Stomach (tissue), 8 donors: ENCODE measurements at regions not wholly inside any gene's neighbourhood (a gene's known extent, or its start where the extent isn't known, plus 50 kb on each side); places are given as distances from the start of the nearest gene placed in this dataset.

Source experiments
- DNase-seq, 2 donors: peaks; one replicate each; pipeline versions ENCODE4 v3.0.0 to v3.0.0-alpha.2; 2013 to 2019
- H3K27ac ChIP-seq, 5 donors: fragments of 200-600 bp in 4 of 5; sonication (generic) in 4 of 5; one replicate each; pipeline ENCODE4 v1.5.1; 2013 to 2019; ENCODE audit warnings: mild to moderate bottlenecking in 1 of 5, moderate library complexity in 1 of 5
- H3K27me3 ChIP-seq, 3 donors: fragments of 200-600 bp; sonication (generic); one replicate each; pipeline ENCODE4 v1.5.1; 2017 to 2019; ENCODE audit warnings: mixed run types in 1 of 3
- H3K36me3 ChIP-seq, 4 donors: fragments of 200-600 bp; sonication (generic); 1 replicate in 3 of 4; 2 replicates in 1 of 4; pipeline ENCODE4 v1.5.1; 2016 to 2019
- H3K4me1 ChIP-seq, 4 donors: fragments of 200-600 bp; sonication (generic); one replicate each; pipeline ENCODE4 v1.5.1; 2016 to 2019
- H3K4me3 ChIP-seq, 4 donors: fragments of 200-600 bp; sonication (generic) in 3 of 4; one replicate each; pipeline ENCODE4 v1.5.1; 2016 to 2019; ENCODE audit warnings: mild to moderate bottlenecking in 1 of 4
- H3K9me3 ChIP-seq, 4 donors: fragments of 200-600 bp; sonication (generic); one replicate each; pipeline ENCODE4 v1.5.1; 2016 to 2019
- EP300 ChIP-seq: sonication (generic); formaldehyde crosslinking; IDR thresholded peaks from one replicate; pipeline ENCODE4 v1.6.1; 2017; ENCODE audit warnings: antibody characterized with exemption
- POLR2A ChIP-seq, 4 donors: fragments of 450-650 bp; IDR thresholded peaks; one replicate each; pipeline ENCODE4 v1.6.1; 2016; ENCODE audit warnings: antibody characterized with exemption in 4 of 4, control low read depth in 2 of 4, mild to moderate bottlenecking in 1 of 4, moderate library complexity in 1 of 4
- POLR2AphosphoS5 ChIP-seq, 3 donors: sonication (generic); formaldehyde crosslinking; IDR thresholded peaks; one replicate each; pipeline ENCODE4 v1.6.1; 2016; ENCODE audit warnings: antibody characterized with exemption in 3 of 3
- WGBS, 5 donors: extraction: QIAGEN DNeasy Blood & Tissue Kit in 3 of 5; methylation state at CpG; one replicate each; pipeline versions ENCODE4 v1.1.5 to v1.1.7; 2013 to 2018; 5-methylcytosine and 5-hydroxymethylcytosine counted together
- intact Hi-C: fragments of 100-400 bp; cut with DNase I; formaldehyde crosslinking; loops from one replicate; pipeline ENCODE4 v1.15.1; 2023; ENCODE audit warnings: low total_unique reads
- TF ChIP-seq, protein P1 (sequence below), 7 experiments: fragments of 450-650 bp in 4 of 7; fragments of 200-600 bp in 3 of 7; sonication (generic) in 3 of 7; IDR thresholded peaks; one replicate each; pipeline ENCODE4 v1.5.1; 2016 to 2019; ENCODE audit warnings: antibody characterized with exemption in 7 of 7, control low read depth in 2 of 7, mild to moderate bottlenecking in 1 of 7
- donor health status: healthy with polysubstance abuse.
- donor health status: Bipolar disorder and iron deficiency.
- donor health status: healthy.

DNA sequence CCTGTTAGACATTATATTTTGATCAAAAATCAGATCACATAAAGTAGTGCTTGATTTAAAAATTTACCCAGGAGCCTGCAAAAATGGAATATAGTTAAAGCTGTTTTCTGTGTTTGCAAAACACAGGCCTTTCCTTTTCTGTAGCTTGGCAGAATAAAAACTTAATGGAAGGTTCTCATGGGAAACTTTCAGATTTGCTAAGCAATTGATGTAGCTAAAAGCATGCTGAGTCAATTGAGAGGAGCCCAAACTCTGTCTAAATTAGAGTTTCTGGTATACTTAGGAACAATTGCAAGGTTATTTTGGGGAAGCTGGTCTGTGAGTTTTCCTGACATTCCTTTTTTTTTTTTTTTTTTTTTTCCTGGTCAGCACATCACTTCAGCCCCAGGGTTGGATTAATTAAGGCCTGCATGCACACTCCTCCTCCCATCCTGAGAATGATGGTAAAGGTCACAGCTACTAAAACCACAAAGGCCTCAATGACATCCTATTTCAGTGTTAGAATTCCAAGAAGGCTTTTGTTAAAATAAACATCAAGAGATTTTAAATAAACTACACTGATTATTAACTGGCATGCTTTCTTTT lies 608.7 kb downstream of the PLPP3 start:
- Histone ChIP-seq H3K36me3 (no peaks in the 10 kb centered on the region), H3K4me3 (no peak overlapping the region), H3K9me3 (no peaks in the 10 kb centered on the region), H3K27me3 (no peaks in the 10 kb centered on the region), H3K4me1 (peaks cover 0 to 4% (median 0%) of the 10 kb centered on the region in 4 donors), H3K27ac (no peak overlapping the region)
- no peak for TF ChIP-seq EP300
- TF ChIP-seq, protein P1, sequence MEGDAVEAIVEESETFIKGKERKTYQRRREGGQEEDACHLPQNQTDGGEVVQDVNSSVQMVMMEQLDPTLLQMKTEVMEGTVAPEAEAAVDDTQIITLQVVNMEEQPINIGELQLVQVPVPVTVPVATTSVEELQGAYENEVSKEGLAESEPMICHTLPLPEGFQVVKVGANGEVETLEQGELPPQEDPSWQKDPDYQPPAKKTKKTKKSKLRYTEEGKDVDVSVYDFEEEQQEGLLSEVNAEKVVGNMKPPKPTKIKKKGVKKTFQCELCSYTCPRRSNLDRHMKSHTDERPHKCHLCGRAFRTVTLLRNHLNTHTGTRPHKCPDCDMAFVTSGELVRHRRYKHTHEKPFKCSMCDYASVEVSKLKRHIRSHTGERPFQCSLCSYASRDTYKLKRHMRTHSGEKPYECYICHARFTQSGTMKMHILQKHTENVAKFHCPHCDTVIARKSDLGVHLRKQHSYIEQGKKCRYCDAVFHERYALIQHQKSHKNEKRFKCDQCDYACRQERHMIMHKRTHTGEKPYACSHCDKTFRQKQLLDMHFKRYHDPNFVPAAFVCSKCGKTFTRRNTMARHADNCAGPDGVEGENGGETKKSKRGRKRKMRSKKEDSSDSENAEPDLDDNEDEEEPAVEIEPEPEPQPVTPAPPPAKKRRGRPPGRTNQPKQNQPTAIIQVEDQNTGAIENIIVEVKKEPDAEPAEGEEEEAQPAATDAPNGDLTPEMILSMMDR (IDR thresholded peaks at IDR 0.05) = no peak
- TF ChIP-seq POLR2AphosphoS5 (IDR thresholded peaks at IDR 0.05) = no peak
- no peak for TF ChIP-seq POLR2A (IDR thresholded peaks at IDR 0.05)
- intact Hi-C loops = no loop called here
- DNase-seq = peak in 1 of 2 donors; percentile 12

DNA sequence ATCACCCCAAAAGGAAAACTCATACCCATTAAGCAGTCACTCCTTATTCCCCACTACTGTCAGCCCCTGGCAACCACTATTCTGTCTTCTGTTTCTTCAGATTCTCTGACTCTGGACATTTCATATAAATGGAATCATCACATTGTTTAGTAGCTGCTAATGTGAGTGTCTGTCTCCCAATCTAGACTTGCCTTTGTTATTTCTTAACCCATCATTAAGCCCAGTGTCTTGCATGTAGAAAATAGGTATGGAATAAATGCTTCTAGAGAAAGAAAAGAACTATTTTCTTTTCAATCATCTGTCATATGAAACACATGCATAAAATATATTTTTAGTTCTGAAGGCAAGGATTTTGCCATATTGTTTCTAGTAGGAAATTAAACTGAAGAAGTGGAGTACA lies 610.0 kb downstream of the PLPP3 start:
- Histone ChIP-seq H3K27me3 (no peaks in the 10 kb centered on the region), H3K4me1 (peaks cover 0 to 4% (median 0%) of the 10 kb centered on the region in 4 donors), H3K27ac (no peak overlapping the region), H3K4me3 (no peak overlapping the region), H3K9me3 (no peaks in the 10 kb centered on the region), H3K36me3 (no peaks in the 10 kb centered on the region)
- intact Hi-C loops = no loop called here
- no peak for TF ChIP-seq EP300
- TF ChIP-seq POLR2AphosphoS5 (IDR thresholded peaks at IDR 0.05) = no peak
- no peak for DNase-seq

GRCh38 chr1:55968661-55969060 lies 610.7 kb downstream of the PLPP3 start:
- Histone ChIP-seq H3K4me3 (no peak overlapping the region), H3K4me1 (peaks cover 0 to 4% (median 0%) of the 10 kb centered on the region in 4 donors), H3K27ac (no peak overlapping the region), H3K36me3 (no peaks in the 10 kb centered on the region), H3K27me3 (no peaks in the 10 kb centered on the region), H3K9me3 (no peaks in the 10 kb centered on the region)
- TF ChIP-seq EP300 (no peak), POLR2AphosphoS5 (IDR thresholded peaks at IDR 0.05) (no peak)
- TF ChIP-seq, protein P1 (IDR thresholded peaks at IDR 0.05) = no peak
- intact Hi-C loops = no loop called here
- DNase-seq = no peak
- WGBS, 5 donors = 58 to 77% (median 62%) methylated on average over 7 of the region's 7 CpGs

- no peak overlapping the region for H3K4me3 ChIP-seq
- H3K9me3 ChIP-seq = no peaks in the 10 kb centered on the region
- no peak for TF ChIP-seq EP300
- TF ChIP-seq POLR2A (IDR thresholded peaks at IDR 0.05) = no peak
- TF ChIP-seq, protein P1 (IDR thresholded peaks at IDR 0.05) = no peak
- no peak for TF ChIP-seq POLR2AphosphoS5 (IDR thresholded peaks at IDR 0.05)
- no peak for DNase-seq
- peaks cover 0 to 4% (median 0%) of the 10 kb centered on the region in 4 donors for H3K4me1 ChIP-seq
- no peaks in the 10 kb centered on the region for H3K27me3 ChIP-seq
- H3K36me3 ChIP-seq = no peaks in the 10 kb centered on the region
- intact Hi-C loops = no loop called here
- 61 to 75% (median 69%) methylated on average over 5 of the region's 5 CpGs for WGBS, 5 donors
- no peak overlapping the region for H3K27ac ChIP-seq
Observed at GRCh38 chr1:55965981-55966461, 613.3 kb downstream of the PLPP3 start.

DNA sequence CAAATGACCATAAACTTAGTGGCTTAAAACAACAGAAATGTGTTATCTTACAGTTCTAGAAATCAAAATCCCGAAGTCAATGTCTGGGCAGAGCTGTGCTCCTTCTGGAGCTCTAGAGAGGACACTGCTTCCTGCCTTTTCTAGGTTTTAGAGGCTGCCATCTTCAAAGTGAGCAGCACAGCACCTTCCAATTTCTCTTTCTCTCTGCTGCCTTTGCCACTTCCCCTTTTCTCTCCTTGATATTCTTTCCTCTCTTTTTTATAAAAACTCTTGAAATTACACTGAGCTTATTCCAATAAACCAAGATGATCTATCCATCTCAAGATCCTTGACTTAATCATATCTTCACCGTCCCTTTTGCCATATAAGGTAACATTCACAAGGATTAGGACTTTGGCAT lies 616.9 kb downstream of the PLPP3 start:
- no peaks in the 10 kb centered on the region for H3K27me3 ChIP-seq
- WGBS, 5 donors = 76 to 86% (median 82%) methylated on average over 2 of the region's 2 CpGs
- TF ChIP-seq POLR2AphosphoS5 (IDR thresholded peaks at IDR 0.05) (no peak), EP300 (no peak), POLR2A (IDR thresholded peaks at IDR 0.05) (no peak)
- TF ChIP-seq, protein P1 (IDR thresholded peaks at IDR 0.05) = no peak
- H3K4me3 ChIP-seq = no peak overlapping the region
- H3K36me3 ChIP-seq = no peaks in the 10 kb centered on the region
- H3K4me1 ChIP-seq = no peaks in the 10 kb centered on the region
- no peak for DNase-seq
- intact Hi-C loops = no loop called here
- no peak overlapping the region for H3K27ac ChIP-seq
- H3K9me3 ChIP-seq = no peaks in the 10 kb centered on the region
